ENCODE measurements at regions not wholly inside any gene's neighbourhood (a gene's known extent, or its start where the extent isn't known, plus 50 kb on each side); places are given as distances from the start of the nearest gene placed in this dataset.

- no peak overlapping the region for H3K23ac ChIP-seq (ENCODE audit: low read depth, low read length, poor library complexity)
- H2AK5ac ChIP-seq (ENCODE audit: low read depth, low read length) = no peak overlapping the region
- WGBS, 2 donors (ENCODE audit: extremely low coverage in 2 of 2, insufficient read length in 2 of 2, insufficient replicate concordance in 1 of 2) = no CpG with 5 or more reads among the region's 1 CpG
Measured at GRCh38 chr5:169460123-169460522, 123.5 kb upstream of the SPDL1 start.

GRCh38 chr5:169458221-169458620 lies 125.4 kb upstream of the SPDL1 start:
- Histone ChIP-seq H3K23ac (ENCODE audit: low read depth, low read length, poor library complexity) (no peak overlapping the region), H3K4ac (ENCODE audit: low read length) (no peak overlapping the region), H3K4me1 (ENCODE audit: control insufficient read depth in 2 of 2, insufficient read depth in 1 of 2, low read depth in 1 of 2, low read length in 2 of 2) (peaks cover 0 to 4% of the 10 kb centered on the region in 2 donors), H3K14ac (ENCODE audit: low read length) (no peak overlapping the region), H2AK5ac (ENCODE audit: low read depth, low read length) (no peak overlapping the region), H2BK5ac (ENCODE audit: low read length) (no peak overlapping the region), H4K91ac (ENCODE audit: low read depth, low read length, poor library complexity) (no peak overlapping the region), H3K18ac (ENCODE audit: low read length) (no peak overlapping the region), H3K9ac (ENCODE audit: low read depth, low read length, poor library complexity) (no peak overlapping the region), H3K27ac (replicated peaks; ENCODE audit: low read length) (no peak overlapping the region), H2BK12ac (ENCODE audit: low read length) (no peak overlapping the region), H3K9me3 (replicated peaks in 1 of 2; ENCODE audit: control insufficient read depth in 2 of 2, insufficient read depth in 1 of 2, low read depth in 1 of 2, low read length in 2 of 2) (no peaks in the 10 kb centered on the region), H3K79me1 (ENCODE audit: low read depth, low read length) (no peaks in the 10 kb centered on the region), H2BK120ac (ENCODE audit: low read depth, low read length) (no peak overlapping the region), H3K36me3 (replicated peaks in 1 of 2; ENCODE audit: control insufficient read depth in 2 of 2, insufficient read depth in 2 of 2, low read length in 2 of 2) (no peaks in the 10 kb centered on the region), H2BK15ac (ENCODE audit: low read length) (no peak overlapping the region), H3K4me2 (ENCODE audit: insufficient read depth, low read length, poor library complexity, severe bottlenecking) (no peak overlapping the region), H4K8ac (ENCODE audit: low read depth, low read length) (no peak overlapping the region), H3K4me3 (ENCODE audit: low read length in 2 of 2) (no peak overlapping the region), H3K27me3 (ENCODE audit: control insufficient read depth in 3 of 3, insufficient read depth in 3 of 3, low read depth in 1 of 3, low read length in 3 of 3) (no peaks in the 10 kb centered on the region), H2AFZ (ENCODE audit: low read length) (no peak overlapping the region)
- WGBS, 2 donors (ENCODE audit: extremely low coverage in 2 of 2, insufficient read length in 2 of 2, insufficient replicate concordance in 1 of 2) = no CpG with 5 or more reads among the region's 5 CpGs
- no peak for DNase-seq (ENCODE audit: low spot score)

More at GRCh38 chr5:169460123-169460522, 123.5 kb upstream of the SPDL1 start:
- no peak overlapping the region for H4K91ac ChIP-seq (ENCODE audit: low read depth, low read length, poor library complexity)
- H2BK12ac ChIP-seq (ENCODE audit: low read length) = no peak overlapping the region
- no peaks in the 10 kb centered on the region for H3K27me3 ChIP-seq (ENCODE audit: control insufficient read depth in 3 of 3, insufficient read depth in 3 of 3, low read depth in 1 of 3, low read length in 3 of 3)
- no peak overlapping the region for H3K18ac ChIP-seq (ENCODE audit: low read length)
- no peaks in the 10 kb centered on the region for H3K79me1 ChIP-seq (ENCODE audit: low read depth, low read length)
- H3K4me2 ChIP-seq (ENCODE audit: insufficient read depth, low read length, poor library complexity, severe bottlenecking) = no peak overlapping the region
- no peak overlapping the region for H2BK15ac ChIP-seq (ENCODE audit: low read length)
- no peak overlapping the region for H2BK5ac ChIP-seq (ENCODE audit: low read length)
- H3K9ac ChIP-seq (ENCODE audit: low read depth, low read length, poor library complexity) = no peak overlapping the region
- H3K36me3 ChIP-seq (replicated peaks in 1 of 2; ENCODE audit: control insufficient read depth in 2 of 2, insufficient read depth in 2 of 2, low read length in 2 of 2) = no peaks in the 10 kb centered on the region
- DNase-seq (ENCODE audit: low spot score) = no peak
- H3K14ac ChIP-seq (ENCODE audit: low read length) = no peak overlapping the region
- peaks cover 0 to 4% of the 10 kb centered on the region in 2 donors for H3K4me1 ChIP-seq (ENCODE audit: control insufficient read depth in 2 of 2, insufficient read depth in 1 of 2, low read depth in 1 of 2, low read length in 2 of 2)
- no peaks in the 10 kb centered on the region for H3K9me3 ChIP-seq (replicated peaks in 1 of 2; ENCODE audit: control insufficient read depth in 2 of 2, insufficient read depth in 1 of 2, low read depth in 1 of 2, low read length in 2 of 2)
- no peak overlapping the region for H3K27ac ChIP-seq (replicated peaks; ENCODE audit: low read length)
- no peak overlapping the region for H4K8ac ChIP-seq (ENCODE audit: low read depth, low read length)
- H3K4ac ChIP-seq (ENCODE audit: low read length) = no peak overlapping the region
- no peak overlapping the region for H2BK120ac ChIP-seq (ENCODE audit: low read depth, low read length)
- no peak overlapping the region for H2AFZ ChIP-seq (ENCODE audit: low read length)
- no peak overlapping the region for H3K4me3 ChIP-seq (ENCODE audit: low read length in 2 of 2)

- H3K27me3 ChIP-seq (ENCODE audit: control insufficient read depth in 3 of 3, insufficient read depth in 3 of 3, low read depth in 1 of 3, low read length in 3 of 3) = no peaks in the 10 kb centered on the region
- no peak overlapping the region for H3K18ac ChIP-seq (ENCODE audit: low read length)
- H4K8ac ChIP-seq (ENCODE audit: low read depth, low read length) = no peak overlapping the region
- no peak overlapping the region for H2BK15ac ChIP-seq (ENCODE audit: low read length)
- H2BK120ac ChIP-seq (ENCODE audit: low read depth, low read length) = no peak overlapping the region
- H3K4me2 ChIP-seq (ENCODE audit: insufficient read depth, low read length, poor library complexity, severe bottlenecking) = no peak overlapping the region
- no peak overlapping the region for H3K23ac ChIP-seq (ENCODE audit: low read depth, low read length, poor library complexity)
- H3K4ac ChIP-seq (ENCODE audit: low read length) = no peak overlapping the region
- no peak overlapping the region for H2AFZ ChIP-seq (ENCODE audit: low read length)
- no peaks in the 10 kb centered on the region for H3K9me3 ChIP-seq (replicated peaks in 1 of 2; ENCODE audit: control insufficient read depth in 2 of 2, insufficient read depth in 1 of 2, low read depth in 1 of 2, low read length in 2 of 2)
- H4K91ac ChIP-seq (ENCODE audit: low read depth, low read length, poor library complexity) = no peak overlapping the region
- H3K4me1 ChIP-seq (ENCODE audit: control insufficient read depth in 2 of 2, insufficient read depth in 1 of 2, low read depth in 1 of 2, low read length in 2 of 2) = no peaks in the 10 kb centered on the region
- H3K27ac ChIP-seq (replicated peaks; ENCODE audit: low read length) = no peak overlapping the region
- no peak overlapping the region for H2AK5ac ChIP-seq (ENCODE audit: low read depth, low read length)
- H2BK5ac ChIP-seq (ENCODE audit: low read length) = no peak overlapping the region
- H3K36me3 ChIP-seq (replicated peaks in 1 of 2; ENCODE audit: control insufficient read depth in 2 of 2, insufficient read depth in 2 of 2, low read length in 2 of 2) = no peaks in the 10 kb centered on the region
- WGBS, 2 donors (ENCODE audit: extremely low coverage in 2 of 2, insufficient read length in 2 of 2, insufficient replicate concordance in 1 of 2) = no CpG with 5 or more reads among the region's 1 CpG
- H3K9ac ChIP-seq (ENCODE audit: low read depth, low read length, poor library complexity) = no peak overlapping the region
- no peaks in the 10 kb centered on the region for H3K79me1 ChIP-seq (ENCODE audit: low read depth, low read length)
- no peak overlapping the region for H2BK12ac ChIP-seq (ENCODE audit: low read length)
- H3K4me3 ChIP-seq (ENCODE audit: low read length in 2 of 2) = no peak overlapping the region
- no peak overlapping the region for H3K14ac ChIP-seq (ENCODE audit: low read length)
- DNase-seq (ENCODE audit: low spot score) = no peak
Measured at GRCh38 chr5:169450464-169450863, 133.1 kb upstream of the SPDL1 start.

GRCh38 chr5:169448826-169449225 lies 134.7 kb upstream of the SPDL1 start:
- Histone ChIP-seq H2AFZ (ENCODE audit: low read length) (no peak overlapping the region), H3K14ac (ENCODE audit: low read length) (no peak overlapping the region), H3K23ac (ENCODE audit: low read depth, low read length, poor library complexity) (no peak overlapping the region), H2AK5ac (ENCODE audit: low read depth, low read length) (no peak overlapping the region), H3K79me1 (ENCODE audit: low read depth, low read length) (no peaks in the 10 kb centered on the region), H3K4me1 (ENCODE audit: control insufficient read depth in 2 of 2, insufficient read depth in 1 of 2, low read depth in 1 of 2, low read length in 2 of 2) (no peaks in the 10 kb centered on the region), H3K9me3 (replicated peaks in 1 of 2; ENCODE audit: control insufficient read depth in 2 of 2, insufficient read depth in 1 of 2, low read depth in 1 of 2, low read length in 2 of 2) (no peaks in the 10 kb centered on the region), H3K9ac (ENCODE audit: low read depth, low read length, poor library complexity) (no peak overlapping the region), H2BK120ac (ENCODE audit: low read depth, low read length) (no peak overlapping the region), H3K4me3 (ENCODE audit: low read length in 2 of 2) (no peak overlapping the region), H3K18ac (ENCODE audit: low read length) (no peak overlapping the region), H4K8ac (ENCODE audit: low read depth, low read length) (no peak overlapping the region), H3K36me3 (replicated peaks in 1 of 2; ENCODE audit: control insufficient read depth in 2 of 2, insufficient read depth in 2 of 2, low read length in 2 of 2) (no peaks in the 10 kb centered on the region), H3K27ac (replicated peaks; ENCODE audit: low read length) (no peak overlapping the region), H3K27me3 (ENCODE audit: control insufficient read depth in 3 of 3, insufficient read depth in 3 of 3, low read depth in 1 of 3, low read length in 3 of 3) (no peaks in the 10 kb centered on the region), H3K4me2 (ENCODE audit: insufficient read depth, low read length, poor library complexity, severe bottlenecking) (no peak overlapping the region), H4K91ac (ENCODE audit: low read depth, low read length, poor library complexity) (no peak overlapping the region), H3K4ac (ENCODE audit: low read length) (no peak overlapping the region), H2BK15ac (ENCODE audit: low read length) (no peak overlapping the region), H2BK12ac (ENCODE audit: low read length) (no peak overlapping the region), H2BK5ac (ENCODE audit: low read length) (no peak overlapping the region)
- no peak for DNase-seq (ENCODE audit: low spot score)
- no CpG with 5 or more reads among the region's 6 CpGs for WGBS, 2 donors (ENCODE audit: extremely low coverage in 2 of 2, insufficient read length in 2 of 2, insufficient replicate concordance in 1 of 2)

All from neuronal stem cell (in vitro differentiated cells).